OCI-LY3 (cell line): ENCODE measurements at regions not wholly inside any gene's neighbourhood (a gene's known extent, or its start where the extent isn't known, plus 50 kb on each side); places are given as distances from the start of the nearest gene placed in this dataset.

Experiments
- EZH2phosphoT487 ChIP-seq: fragments of 200-600 bp; shearing (Covaris generic); IDR thresholded peaks from 2 replicates; pipeline ENCODE4 v1.6.1; 2018; ENCODE audit warnings: antibody characterized with exemption, mixed run types, low read depth
- TF ChIP-seq, protein P1 (sequence below): fragments of 200-600, 300-600 bp; sonication (generic); IDR thresholded peaks from 2 replicates; pipeline ENCODE4 v1.5.1; 2014; ENCODE audit warnings: antibody characterized with exemption, low read length, low read depth

DNA sequence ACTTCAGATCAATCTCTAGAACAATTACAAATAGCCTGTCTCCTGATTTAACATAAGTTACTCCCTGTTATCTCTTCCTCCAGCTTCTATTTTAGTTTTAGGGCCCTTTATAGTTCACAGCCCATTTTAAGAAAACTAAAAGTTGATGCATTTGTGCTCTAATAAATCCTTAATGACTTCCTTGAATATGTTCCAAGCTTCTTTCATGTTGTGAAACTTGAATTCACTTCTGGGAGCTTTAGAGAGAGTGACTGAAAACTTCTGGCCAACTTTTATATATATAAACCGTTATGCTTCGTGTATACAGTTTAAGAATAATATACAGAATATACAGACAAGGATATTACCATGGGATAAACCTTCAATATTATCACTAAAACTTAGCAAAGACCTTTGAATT is 366.8 kb downstream of the TBC1D4 start:
- TF ChIP-seq, protein P1, sequence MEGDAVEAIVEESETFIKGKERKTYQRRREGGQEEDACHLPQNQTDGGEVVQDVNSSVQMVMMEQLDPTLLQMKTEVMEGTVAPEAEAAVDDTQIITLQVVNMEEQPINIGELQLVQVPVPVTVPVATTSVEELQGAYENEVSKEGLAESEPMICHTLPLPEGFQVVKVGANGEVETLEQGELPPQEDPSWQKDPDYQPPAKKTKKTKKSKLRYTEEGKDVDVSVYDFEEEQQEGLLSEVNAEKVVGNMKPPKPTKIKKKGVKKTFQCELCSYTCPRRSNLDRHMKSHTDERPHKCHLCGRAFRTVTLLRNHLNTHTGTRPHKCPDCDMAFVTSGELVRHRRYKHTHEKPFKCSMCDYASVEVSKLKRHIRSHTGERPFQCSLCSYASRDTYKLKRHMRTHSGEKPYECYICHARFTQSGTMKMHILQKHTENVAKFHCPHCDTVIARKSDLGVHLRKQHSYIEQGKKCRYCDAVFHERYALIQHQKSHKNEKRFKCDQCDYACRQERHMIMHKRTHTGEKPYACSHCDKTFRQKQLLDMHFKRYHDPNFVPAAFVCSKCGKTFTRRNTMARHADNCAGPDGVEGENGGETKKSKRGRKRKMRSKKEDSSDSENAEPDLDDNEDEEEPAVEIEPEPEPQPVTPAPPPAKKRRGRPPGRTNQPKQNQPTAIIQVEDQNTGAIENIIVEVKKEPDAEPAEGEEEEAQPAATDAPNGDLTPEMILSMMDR, result no peak
- no peak for TF ChIP-seq EZH2phosphoT487
